GM23338 (cell line): ENCODE measurements at regions not wholly inside any gene's neighbourhood (a gene's known extent, or its start where the extent isn't known, plus 50 kb on each side); places are given as distances from the start of the nearest gene placed in this dataset.

Source experiments
- ATAC-seq: fragments of 200-7000 bp; cut with Tn5 transposase; 3 replicates; pipeline ENCODE4 v1.9.1; 2020
- DNase-seq: peaks from one replicate; pipeline ENCODE4 v3.0.0-alpha.2; 2015; ENCODE audit warnings: low spot score
- H2AFZ ChIP-seq: fragments of 200-600 bp; sonication (generic); 2 replicates; pipeline ENCODE4 v1.8.0; 2016; ENCODE audit warnings: antibody characterized with exemption, mild to moderate bottlenecking, moderate library complexity
- H3F3A ChIP-seq: fragments of 200-600 bp; sonication (generic); replicated peaks from 2 replicates; pipeline ENCODE4 v1.8.0; 2017; ENCODE audit warnings: antibody characterized with exemption, mixed run types, low read depth
- H3K27ac ChIP-seq: fragments of 200-600 bp; sonication (generic); 2 replicates; pipeline ENCODE4 v1.6.1; 2016; ENCODE audit warnings: low read depth
- H3K27me3 ChIP-seq: fragments of 200-600 bp; sonication (generic); 2 replicates; pipeline ENCODE4 v1.8.0; 2016; ENCODE audit warnings: mild to moderate bottlenecking, mixed run types, moderate library complexity; ENCODE audit not compliant: insufficient read depth
- H3K36me3 ChIP-seq: fragments of 200-600 bp; sonication (generic); 2 replicates; pipeline ENCODE4 v1.8.0; 2016; ENCODE audit warnings: mild to moderate bottlenecking; ENCODE audit not compliant: insufficient read depth
- H3K4me1 ChIP-seq: fragments of 200-600 bp; sonication (generic); 2 replicates; pipeline ENCODE4 v1.8.0; 2016; ENCODE audit warnings: mild to moderate bottlenecking, moderate library complexity; ENCODE audit not compliant: insufficient read depth
- H3K4me2 ChIP-seq: fragments of 200-600 bp; sonication (generic); 2 replicates; pipeline ENCODE4 v1.7.1; 2017; ENCODE audit warnings: mixed run types
- H3K4me3 ChIP-seq: fragments of 200-600 bp; sonication (generic); 2 replicates; pipeline ENCODE4 v1.6.1; 2016; ENCODE audit warnings: mixed run types
- H3K79me2 ChIP-seq: fragments of 200-600 bp; sonication (generic); replicated peaks from 2 replicates; pipeline ENCODE4 v1.8.0; 2017; ENCODE audit warnings: mild to moderate bottlenecking; ENCODE audit not compliant: insufficient read depth
- H3K9me2 ChIP-seq: fragments of 200-600 bp; sonication (generic); 2 replicates; pipeline ENCODE4 v1.8.0; 2017; ENCODE audit not compliant: insufficient read depth
- H4K20me1 ChIP-seq: fragments of 200-600 bp; sonication (generic); replicated peaks from 2 replicates; pipeline ENCODE4 v1.8.0; 2017; ENCODE audit warnings: mild to moderate bottlenecking; ENCODE audit not compliant: insufficient read depth
- H3K27ac Mint-ChIP-seq: 2 replicates; pipeline ENCODE4 v1.8.0; 2020; ENCODE audit warnings: inconsistent platforms, mild to moderate bottlenecking, moderate library complexity, mixed read lengths
- H3K27me3 Mint-ChIP-seq: 3 replicates; pipeline ENCODE4 v1.8.0; 2022; ENCODE audit warnings: low read depth, mild to moderate bottlenecking, moderate library complexity, mixed read lengths, inconsistent platforms; ENCODE audit not compliant: insufficient read depth, poor library complexity
- H3K36me3 Mint-ChIP-seq: 3 replicates; pipeline ENCODE4 v1.8.0; 2021; ENCODE audit warnings: low read depth, mild to moderate bottlenecking, inconsistent platforms, moderate library complexity, mixed read lengths
- H3K4me1 Mint-ChIP-seq: 3 replicates; pipeline ENCODE4 v1.8.0; 2020; ENCODE audit warnings: mild to moderate bottlenecking, inconsistent platforms, mixed read lengths
- H3K4me3 Mint-ChIP-seq: 3 replicates; pipeline ENCODE4 v1.8.0; 2021; ENCODE audit warnings: moderate library complexity, mild to moderate bottlenecking, inconsistent platforms, mixed read lengths
- H3K9me3 Mint-ChIP-seq: 3 replicates; pipeline ENCODE4 v1.8.0; 2020; ENCODE audit warnings: moderate library complexity, mild to moderate bottlenecking, inconsistent platforms, mixed read lengths
- EZH2 ChIP-seq: fragments of 200-600 bp; sonication (generic); IDR thresholded peaks from one replicate; pipeline ENCODE4 v1.8.0; 2017; ENCODE audit warnings: antibody characterized with exemption, mild to moderate bottlenecking, low read depth; ENCODE audit not compliant: unreplicated experiment
- EZH2phosphoT487 ChIP-seq: fragments of 200-600 bp; sonication (generic); IDR thresholded peaks from one replicate; pipeline ENCODE4 v1.8.1; 2018; ENCODE audit warnings: antibody characterized with exemption; ENCODE audit not compliant: unreplicated experiment
- JUNB ChIP-seq: IDR thresholded peaks from one replicate; pipeline ENCODE4 v1.6.1; 2016; ENCODE audit warnings: antibody characterized with exemption; ENCODE audit not compliant: unreplicated experiment
- NANOG ChIP-seq: IDR thresholded peaks from 2 replicates; pipeline ENCODE4 v1.6.1; 2016; ENCODE audit warnings: antibody characterized with exemption, borderline replicate concordance
- POLR2AphosphoS5 ChIP-seq: IDR thresholded peaks from 2 replicates; pipeline ENCODE4 v1.6.1; 2016; ENCODE audit warnings: antibody characterized with exemption, low read depth
- STAT1 ChIP-seq: IDR thresholded peaks from one replicate; pipeline ENCODE4 v1.6.1; 2016; ENCODE audit warnings: antibody characterized with exemption; ENCODE audit not compliant: unreplicated experiment
- TF ChIP-seq, protein P1 (sequence below): fragments of 250-450 bp; sonication (Bioruptor Pico); IDR thresholded peaks from 2 replicates; pipeline ENCODE4 v1.5.0; 2020; ENCODE audit warnings: mild to moderate bottlenecking, moderate library complexity
- TF ChIP-seq, protein P2 (sequence below): IDR thresholded peaks from 2 replicates; pipeline ENCODE4 v1.6.1; 2016; ENCODE audit warnings: antibody characterized with exemption
- TF ChIP-seq, protein P3 (sequence below), 2 experiments: fragments of 200-600 bp in 1 of 2; sonication (generic) in 1 of 2; conservative IDR thresholded peaks; 2 replicates each; pipeline versions ENCODE4 v1.5.1 to v1.6.1; 2016 to 2017; ENCODE audit warnings: antibody characterized with exemption in 2 of 2, low read depth in 2 of 2, mild to moderate bottlenecking in 2 of 2, moderate library complexity in 1 of 2

DNA sequence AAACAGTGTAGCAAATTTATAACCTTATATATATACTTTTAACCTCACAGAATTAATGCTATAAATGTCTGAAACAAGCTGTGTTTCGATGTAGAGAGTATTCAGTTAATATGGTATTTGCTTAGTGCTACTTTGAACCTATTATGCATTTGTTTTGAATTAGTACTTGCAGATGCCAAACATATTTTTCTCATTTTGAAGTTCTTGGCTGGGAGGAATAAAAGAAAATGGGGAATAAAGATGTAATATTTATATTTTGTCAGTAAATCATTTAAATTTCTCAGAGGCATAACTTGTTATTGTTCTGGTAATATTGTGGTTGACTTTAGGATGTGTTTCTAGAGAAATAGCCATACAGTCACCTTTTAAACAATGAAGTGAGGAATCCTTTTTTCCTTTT is 175.9 kb upstream of the IZUMO3 start (continued):
- TF ChIP-seq, protein P1, sequence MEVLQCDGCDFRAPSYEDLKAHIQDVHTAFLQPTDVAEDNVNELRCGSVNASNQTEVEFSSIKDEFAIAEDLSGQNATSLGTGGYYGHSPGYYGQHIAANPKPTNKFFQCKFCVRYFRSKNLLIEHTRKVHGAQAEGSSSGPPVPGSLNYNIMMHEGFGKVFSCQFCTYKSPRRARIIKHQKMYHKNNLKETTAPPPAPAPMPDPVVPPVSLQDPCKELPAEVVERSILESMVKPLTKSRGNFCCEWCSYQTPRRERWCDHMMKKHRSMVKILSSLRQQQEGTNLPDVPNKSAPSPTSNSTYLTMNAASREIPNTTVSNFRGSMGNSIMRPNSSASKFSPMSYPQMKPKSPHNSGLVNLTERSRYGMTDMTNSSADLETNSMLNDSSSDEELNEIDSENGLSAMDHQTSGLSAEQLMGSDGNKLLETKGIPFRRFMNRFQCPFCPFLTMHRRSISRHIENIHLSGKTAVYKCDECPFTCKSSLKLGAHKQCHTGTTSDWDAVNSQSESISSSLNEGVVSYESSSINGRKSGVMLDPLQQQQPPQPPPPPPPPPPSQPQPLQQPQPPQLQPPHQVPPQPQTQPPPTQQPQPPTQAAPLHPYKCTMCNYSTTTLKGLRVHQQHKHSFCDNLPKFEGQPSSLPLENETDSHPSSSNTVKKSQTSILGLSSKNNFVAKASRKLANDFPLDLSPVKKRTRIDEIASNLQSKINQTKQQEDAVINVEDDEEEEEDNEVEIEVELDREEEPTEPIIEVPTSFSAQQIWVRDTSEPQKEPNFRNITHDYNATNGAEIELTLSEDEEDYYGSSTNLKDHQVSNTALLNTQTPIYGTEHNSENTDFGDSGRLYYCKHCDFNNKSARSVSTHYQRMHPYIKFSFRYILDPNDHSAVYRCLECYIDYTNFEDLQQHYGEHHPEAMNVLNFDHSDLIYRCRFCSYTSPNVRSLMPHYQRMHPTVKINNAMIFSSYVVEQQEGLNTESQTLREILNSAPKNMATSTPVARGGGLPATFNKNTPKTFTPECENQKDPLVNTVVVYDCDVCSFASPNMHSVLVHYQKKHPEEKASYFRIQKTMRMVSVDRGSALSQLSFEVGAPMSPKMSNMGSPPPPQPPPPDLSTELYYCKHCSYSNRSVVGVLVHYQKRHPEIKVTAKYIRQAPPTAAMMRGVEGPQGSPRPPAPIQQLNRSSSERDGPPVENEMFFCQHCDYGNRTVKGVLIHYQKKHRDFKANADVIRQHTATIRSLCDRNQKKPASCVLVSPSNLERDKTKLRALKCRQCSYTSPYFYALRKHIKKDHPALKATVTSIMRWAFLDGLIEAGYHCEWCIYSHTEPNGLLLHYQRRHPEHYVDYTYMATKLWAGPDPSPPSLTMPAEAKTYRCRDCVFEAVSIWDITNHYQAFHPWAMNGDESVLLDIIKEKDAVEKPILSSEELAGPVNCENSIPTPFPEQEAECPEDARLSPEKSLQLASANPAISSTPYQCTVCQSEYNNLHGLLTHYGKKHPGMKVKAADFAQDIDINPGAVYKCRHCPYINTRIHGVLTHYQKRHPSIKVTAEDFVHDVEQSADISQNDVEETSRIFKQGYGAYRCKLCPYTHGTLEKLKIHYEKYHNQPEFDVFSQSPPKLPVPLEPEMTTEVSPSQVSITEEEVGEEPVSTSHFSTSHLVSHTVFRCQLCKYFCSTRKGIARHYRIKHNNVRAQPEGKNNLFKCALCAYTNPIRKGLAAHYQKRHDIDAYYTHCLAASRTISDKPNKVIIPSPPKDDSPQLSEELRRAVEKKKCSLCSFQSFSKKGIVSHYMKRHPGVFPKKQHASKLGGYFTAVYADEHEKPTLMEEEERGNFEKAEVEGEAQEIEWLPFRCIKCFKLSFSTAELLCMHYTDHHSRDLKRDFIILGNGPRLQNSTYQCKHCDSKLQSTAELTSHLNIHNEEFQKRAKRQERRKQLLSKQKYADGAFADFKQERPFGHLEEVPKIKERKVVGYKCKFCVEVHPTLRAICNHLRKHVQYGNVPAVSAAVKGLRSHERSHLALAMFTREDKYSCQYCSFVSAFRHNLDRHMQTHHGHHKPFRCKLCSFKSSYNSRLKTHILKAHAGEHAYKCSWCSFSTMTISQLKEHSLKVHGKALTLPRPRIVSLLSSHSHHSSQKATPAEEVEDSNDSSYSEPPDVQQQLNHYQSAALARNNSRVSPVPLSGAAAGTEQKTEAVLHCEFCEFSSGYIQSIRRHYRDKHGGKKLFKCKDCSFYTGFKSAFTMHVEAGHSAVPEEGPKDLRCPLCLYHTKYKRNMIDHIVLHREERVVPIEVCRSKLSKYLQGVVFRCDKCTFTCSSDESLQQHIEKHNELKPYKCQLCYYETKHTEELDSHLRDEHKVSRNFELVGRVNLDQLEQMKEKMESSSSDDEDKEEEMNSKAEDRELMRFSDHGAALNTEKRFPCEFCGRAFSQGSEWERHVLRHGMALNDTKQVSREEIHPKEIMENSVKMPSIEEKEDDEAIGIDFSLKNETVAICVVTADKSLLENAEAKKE, result no peak

DNA sequence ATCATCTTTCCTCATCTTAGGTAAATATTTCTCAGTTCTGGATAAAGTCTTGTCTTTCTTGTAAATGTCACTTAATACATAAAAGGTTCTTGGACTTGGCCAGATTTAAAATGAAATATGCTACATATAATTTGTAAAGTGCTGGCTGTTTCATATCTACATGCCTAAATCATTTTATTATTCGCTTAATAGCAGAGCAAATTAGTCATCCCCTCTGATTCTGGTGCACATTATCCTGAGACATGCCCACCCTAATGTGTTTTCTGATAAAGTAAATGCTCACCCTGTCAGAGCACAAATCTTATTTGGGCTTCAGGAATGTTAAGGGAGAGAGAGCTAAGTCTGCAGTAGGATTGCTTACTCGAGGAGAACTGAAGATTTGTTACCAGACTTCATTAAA is 166.5 kb upstream of the IZUMO3 start:
- Histone ChIP-seq H3F3A (no peaks in the 10 kb centered on the region), H4K20me1 (no peaks in the 10 kb centered on the region), H3K36me3 (no peaks in the 10 kb centered on the region), H3K4me3 (no peak overlapping the region), H3K9me2 (no peaks in the 10 kb centered on the region; the same call in 1 of the 2 replicates), H3K4me2 (no peak overlapping the region), H3K79me2 (no peaks in the 10 kb centered on the region), H3K27me3 (no peaks in the 10 kb centered on the region), H3K27ac (no peak overlapping the region), H2AFZ (no peak overlapping the region), H3K4me1 (no peaks in the 10 kb centered on the region)
- Mint-ChIP-seq H3K36me3 (no peaks in the 10 kb centered on the region), H3K27me3 (no peaks in the 10 kb centered on the region), H3K9me3 (no peaks in the 10 kb centered on the region), H3K4me3 (no peak overlapping the region), H3K4me1 (no peaks in the 10 kb centered on the region), H3K27ac (no peak overlapping the region)
- no peak for DNase-seq
- TF ChIP-seq EZH2, result no peak
- no peak for TF ChIP-seq POLR2AphosphoS5
- no peak for ATAC-seq

DNA sequence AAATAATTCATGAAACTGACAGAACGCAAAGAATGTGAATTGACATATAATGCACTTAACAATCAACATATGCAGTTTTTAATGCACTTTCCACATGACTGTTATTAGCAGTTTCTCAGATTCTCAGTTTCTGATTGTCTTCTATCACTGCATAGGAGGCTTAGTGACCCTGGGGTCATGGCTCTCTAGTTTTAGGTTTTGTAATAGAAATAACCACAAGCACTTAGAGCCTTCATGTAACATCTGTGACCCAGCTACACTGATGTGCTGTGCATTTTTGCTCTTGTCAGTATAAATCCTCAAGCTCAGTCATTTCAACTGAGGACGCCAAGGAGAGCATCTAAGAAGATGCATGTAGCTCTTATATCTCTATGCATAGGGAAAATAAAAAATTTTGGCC is 163.1 kb upstream of the IZUMO3 start:
- no peak overlapping the region for H2AFZ ChIP-seq
- H3K36me3 ChIP-seq, result no peaks in the 10 kb centered on the region
- TF ChIP-seq, protein P2, sequence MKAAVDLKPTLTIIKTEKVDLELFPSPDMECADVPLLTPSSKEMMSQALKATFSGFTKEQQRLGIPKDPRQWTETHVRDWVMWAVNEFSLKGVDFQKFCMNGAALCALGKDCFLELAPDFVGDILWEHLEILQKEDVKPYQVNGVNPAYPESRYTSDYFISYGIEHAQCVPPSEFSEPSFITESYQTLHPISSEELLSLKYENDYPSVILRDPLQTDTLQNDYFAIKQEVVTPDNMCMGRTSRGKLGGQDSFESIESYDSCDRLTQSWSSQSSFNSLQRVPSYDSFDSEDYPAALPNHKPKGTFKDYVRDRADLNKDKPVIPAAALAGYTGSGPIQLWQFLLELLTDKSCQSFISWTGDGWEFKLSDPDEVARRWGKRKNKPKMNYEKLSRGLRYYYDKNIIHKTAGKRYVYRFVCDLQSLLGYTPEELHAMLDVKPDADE, result no peak
- TF ChIP-seq NANOG, result no peak
- no peak for TF ChIP-seq POLR2AphosphoS5
- TF ChIP-seq, protein P3, sequence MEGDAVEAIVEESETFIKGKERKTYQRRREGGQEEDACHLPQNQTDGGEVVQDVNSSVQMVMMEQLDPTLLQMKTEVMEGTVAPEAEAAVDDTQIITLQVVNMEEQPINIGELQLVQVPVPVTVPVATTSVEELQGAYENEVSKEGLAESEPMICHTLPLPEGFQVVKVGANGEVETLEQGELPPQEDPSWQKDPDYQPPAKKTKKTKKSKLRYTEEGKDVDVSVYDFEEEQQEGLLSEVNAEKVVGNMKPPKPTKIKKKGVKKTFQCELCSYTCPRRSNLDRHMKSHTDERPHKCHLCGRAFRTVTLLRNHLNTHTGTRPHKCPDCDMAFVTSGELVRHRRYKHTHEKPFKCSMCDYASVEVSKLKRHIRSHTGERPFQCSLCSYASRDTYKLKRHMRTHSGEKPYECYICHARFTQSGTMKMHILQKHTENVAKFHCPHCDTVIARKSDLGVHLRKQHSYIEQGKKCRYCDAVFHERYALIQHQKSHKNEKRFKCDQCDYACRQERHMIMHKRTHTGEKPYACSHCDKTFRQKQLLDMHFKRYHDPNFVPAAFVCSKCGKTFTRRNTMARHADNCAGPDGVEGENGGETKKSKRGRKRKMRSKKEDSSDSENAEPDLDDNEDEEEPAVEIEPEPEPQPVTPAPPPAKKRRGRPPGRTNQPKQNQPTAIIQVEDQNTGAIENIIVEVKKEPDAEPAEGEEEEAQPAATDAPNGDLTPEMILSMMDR (conservative IDR thresholded peaks at IDR 0.05; ENCODE audit: low read depth in 2 of 2), result no peak
- no peak for TF ChIP-seq EZH2phosphoT487
- no peak for TF ChIP-seq STAT1
- no peak for TF ChIP-seq JUNB
- TF ChIP-seq EZH2, result no peak

More for the DNA sequence above, 163.1 kb upstream of the IZUMO3 start:
- ATAC-seq (no peak), DNase-seq (no peak)
- Mint-ChIP-seq H3K36me3 (no peaks in the 10 kb centered on the region), H3K4me3 (no peak overlapping the region), H3K9me3 (no peaks in the 10 kb centered on the region), H3K27me3 (peaks cover 2% of the 10 kb centered on the region), H3K27ac (no peak overlapping the region), H3K4me1 (no peaks in the 10 kb centered on the region)
- H3K27ac ChIP-seq, result no peak overlapping the region
- no peaks in the 10 kb centered on the region for H4K20me1 ChIP-seq
- no peaks in the 10 kb centered on the region for H3K4me1 ChIP-seq
- H3K9me2 ChIP-seq, result no peaks in the 10 kb centered on the region
- H3K4me2 ChIP-seq, result no peak overlapping the region
- no peak overlapping the region for H3K4me3 ChIP-seq
- no peaks in the 10 kb centered on the region for H3F3A ChIP-seq
- H3K79me2 ChIP-seq, result no peaks in the 10 kb centered on the region
- no peaks in the 10 kb centered on the region for H3K27me3 ChIP-seq
